ENCODE measurements at regions not wholly inside any gene's neighbourhood (a gene's known extent, or its start where the extent isn't known, plus 50 kb on each side); places are given as distances from the start of the nearest gene placed in this dataset.

DNA sequence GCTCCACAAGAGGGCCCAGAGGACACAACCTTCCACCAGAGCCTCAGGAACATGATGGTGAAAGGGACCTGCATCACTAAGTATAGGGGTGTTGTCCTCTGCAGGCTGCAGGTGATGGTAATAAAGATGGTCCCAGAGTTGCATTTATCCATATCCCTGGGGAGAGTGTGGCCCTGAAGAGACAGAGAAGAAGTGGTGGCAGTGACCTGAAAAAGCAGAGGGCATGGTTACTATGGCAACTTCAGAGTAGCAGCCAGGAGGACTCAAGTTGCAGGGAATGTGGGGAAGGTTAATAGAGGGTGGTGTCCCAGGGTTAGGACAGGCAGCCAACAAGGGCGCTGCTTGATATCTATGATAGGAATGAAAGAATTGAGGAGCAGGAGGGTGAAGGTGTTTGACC is 57.1 kb downstream of the HLA-A start:
- intact Hi-C loops (cut with DNase I) = no loop called here
- no peak overlapping the region for H3K27ac ChIP-seq (ENCODE audit: low read depth in 2 of 2, low read length in 2 of 2)
- no peaks in the 10 kb centered on the region for H3K36me3 ChIP-seq (ENCODE audit: control insufficient read depth in 2 of 3, insufficient read depth in 3 of 3, low read length in 3 of 3)
- DNase-seq = peak in 2 of 5 donors; percentile 40 to 44
- no peak for FAIRE-seq
- no peaks in the 10 kb centered on the region for H3K4me1 ChIP-seq (ENCODE audit: control insufficient read depth in 2 of 3, insufficient read depth in 2 of 3, low read depth in 1 of 3, low read length in 3 of 3)
- no peaks in the 10 kb centered on the region for H3K9me3 ChIP-seq (ENCODE audit: control insufficient read depth in 2 of 3, insufficient read depth in 1 of 3, low read length in 3 of 3)
- H3K4me3 ChIP-seq (ENCODE audit: low read length in 3 of 3) = no peak overlapping the region
- H3K9ac ChIP-seq (ENCODE audit: low read length in 3 of 3) = no peak overlapping the region
- H3K27me3 ChIP-seq (ENCODE audit: control insufficient read depth, insufficient read depth, low read length) = no peaks in the 10 kb centered on the region
- no peak for TF ChIP-seq CTCF (IDR thresholded peaks at IDR 0.05; ENCODE audit: borderline replicate concordance, extremely low read depth, insufficient read depth)

GRCh38 chr6:30000156-30000791 is 57.9 kb downstream of the HLA-A start:
- no peak for TF ChIP-seq CTCF (IDR thresholded peaks at IDR 0.05; ENCODE audit: borderline replicate concordance, extremely low read depth, insufficient read depth)
- H3K36me3 ChIP-seq (ENCODE audit: control insufficient read depth in 2 of 3, insufficient read depth in 3 of 3, low read length in 3 of 3) = no peaks in the 10 kb centered on the region
- H3K27me3 ChIP-seq (ENCODE audit: control insufficient read depth, insufficient read depth, low read length) = no peaks in the 10 kb centered on the region
- FAIRE-seq = no peak
- H3K27ac ChIP-seq (ENCODE audit: low read depth in 2 of 2, low read length in 2 of 2) = no peak overlapping the region
- intact Hi-C loops (cut with DNase I) = no loop called here
- no peak for DNase-seq
- no peaks in the 10 kb centered on the region for H3K9me3 ChIP-seq (ENCODE audit: control insufficient read depth in 2 of 3, insufficient read depth in 1 of 3, low read length in 3 of 3)
- no peak overlapping the region for H3K9ac ChIP-seq (ENCODE audit: low read length in 3 of 3)
- no peaks in the 10 kb centered on the region for H3K4me1 ChIP-seq (ENCODE audit: control insufficient read depth in 2 of 3, insufficient read depth in 2 of 3, low read depth in 1 of 3, low read length in 3 of 3)
- H3K4me3 ChIP-seq (ENCODE audit: low read length in 3 of 3) = no peak overlapping the region

GRCh38 chr6:30002871-30003270 is 58.2 kb upstream of the POLR1H start:
- Histone ChIP-seq H3K4me3 (ENCODE audit: low read length in 3 of 3) (no peak overlapping the region), H3K36me3 (ENCODE audit: control insufficient read depth in 2 of 3, insufficient read depth in 3 of 3, low read length in 3 of 3) (no peaks in the 10 kb centered on the region), H3K4me1 (ENCODE audit: control insufficient read depth in 2 of 3, insufficient read depth in 2 of 3, low read depth in 1 of 3, low read length in 3 of 3) (peaks cover 0 to 7% (median 0%) of the 10 kb centered on the region in 3 donors), H3K27me3 (ENCODE audit: control insufficient read depth, insufficient read depth, low read length) (peaks cover 8% of the 10 kb centered on the region), H3K9me3 (ENCODE audit: control insufficient read depth in 2 of 3, insufficient read depth in 1 of 3, low read length in 3 of 3) (no peaks in the 10 kb centered on the region), H3K27ac (ENCODE audit: low read depth in 2 of 2, low read length in 2 of 2) (no peak overlapping the region), H3K9ac (ENCODE audit: low read length in 3 of 3) (no peak overlapping the region)
- intact Hi-C loops (cut with DNase I) = no loop called here
- DNase-seq (no peak), FAIRE-seq (no peak)
- TF ChIP-seq CTCF (IDR thresholded peaks at IDR 0.05; ENCODE audit: borderline replicate concordance, extremely low read depth, insufficient read depth) = no peak

GRCh38 chr6:30005482-30005881 is 55.6 kb upstream of the POLR1H start:
- Histone ChIP-seq H3K36me3 (ENCODE audit: control insufficient read depth in 2 of 3, insufficient read depth in 3 of 3, low read length in 3 of 3) (peaks cover 0 to 4% (median 0%) of the 10 kb centered on the region in 3 donors), H3K4me3 (ENCODE audit: low read length in 3 of 3) (peak overlapping the region in 1 of 3 donors; percentile 63), H3K4me1 (ENCODE audit: control insufficient read depth in 2 of 3, insufficient read depth in 2 of 3, low read depth in 1 of 3, low read length in 3 of 3) (peaks cover 0 to 7% (median 0%) of the 10 kb centered on the region in 3 donors), H3K27me3 (ENCODE audit: control insufficient read depth, insufficient read depth, low read length) (peaks cover 15% of the 10 kb centered on the region), H3K9me3 (ENCODE audit: control insufficient read depth in 2 of 3, insufficient read depth in 1 of 3, low read length in 3 of 3) (no peaks in the 10 kb centered on the region), H3K27ac (ENCODE audit: low read depth in 2 of 2, low read length in 2 of 2) (no peak overlapping the region), H3K9ac (ENCODE audit: low read length in 3 of 3) (no peak overlapping the region)
- FAIRE-seq (no peak), DNase-seq (no peak)
- intact Hi-C loops (cut with DNase I) = no loop called here
- no peak for TF ChIP-seq CTCF (IDR thresholded peaks at IDR 0.05; ENCODE audit: borderline replicate concordance, extremely low read depth, insufficient read depth)

Data from kidney (tissue), 13 donors.